Osteoblast (primary cell): ENCODE measurements at regions not wholly inside any gene's neighbourhood (a gene's known extent, or its start where the extent isn't known, plus 50 kb on each side); places are given as distances from the start of the nearest gene placed in this dataset.

Experiments
- DNase-seq: peaks from one replicate; pipeline ENCODE4 v3.0.0; 2011; ENCODE audit warnings: low spot score, mixed read lengths; ENCODE audit not compliant: insufficient read length; ENCODE audit errors: missing footprints
- H2AFZ ChIP-seq: 2 replicates; pipeline ENCODE4 v1.6.0; 2011; ENCODE audit warnings: mild to moderate bottlenecking, low read length
- H3K27ac ChIP-seq: 2 replicates; pipeline ENCODE4 v1.5.1; 2011; ENCODE audit warnings: mild to moderate bottlenecking, low read depth, low read length, moderate library complexity
- H3K27me3 ChIP-seq: 2 replicates; pipeline ENCODE4 v1.6.0; 2012; ENCODE audit warnings: mild to moderate bottlenecking, control low read depth, inconsistent platforms, low read length, moderate library complexity; ENCODE audit not compliant: insufficient read depth
- H3K36me3 ChIP-seq: 2 replicates; pipeline ENCODE4 v1.5.1; 2011; ENCODE audit warnings: mild to moderate bottlenecking, low read length, control low read depth, moderate library complexity; ENCODE audit not compliant: insufficient read depth
- H3K4me1 ChIP-seq: 2 replicates; pipeline ENCODE4 v1.5.1; 2011; ENCODE audit warnings: mild to moderate bottlenecking, low read length, control low read depth, moderate library complexity; ENCODE audit not compliant: insufficient read depth
- H3K4me2 ChIP-seq: 2 replicates; pipeline ENCODE4 v1.6.0; 2011; ENCODE audit warnings: mild to moderate bottlenecking, low read length; ENCODE audit not compliant: insufficient read depth
- H3K4me3 ChIP-seq: fragments of 200-600 bp; sonication (generic); 3 replicates; pipeline ENCODE4 v1.5.1; 2012; ENCODE audit warnings: mild to moderate bottlenecking, low read length, inconsistent platforms; ENCODE audit not compliant: insufficient read depth
- H3K79me2 ChIP-seq: 2 replicates; pipeline ENCODE4 v1.6.0; 2012; ENCODE audit warnings: mild to moderate bottlenecking, low read length, control low read depth, inconsistent platforms; ENCODE audit not compliant: insufficient read depth
- H3K9me3 ChIP-seq: 2 replicates; pipeline ENCODE4 v1.5.1; 2011; ENCODE audit warnings: low read depth, low read length, control low read depth
- H4K20me1 ChIP-seq: 2 replicates; pipeline ENCODE4 v1.6.0; 2012; ENCODE audit warnings: mild to moderate bottlenecking, low read length, control low read depth; ENCODE audit not compliant: insufficient read depth
- CTCF ChIP-seq: IDR thresholded peaks from 2 replicates; pipeline ENCODE4 v1.5.1; 2011; ENCODE audit warnings: mild to moderate bottlenecking, low read depth, low read length, moderate library complexity; ENCODE audit errors: extremely low read depth

- Histone ChIP-seq H3K4me1 (no peaks in the 10 kb centered on the region), H3K36me3 (no peaks in the 10 kb centered on the region), H3K4me3 (no peak overlapping the region), H3K27me3 (no peaks in the 10 kb centered on the region), H4K20me1 (no peaks in the 10 kb centered on the region), H3K4me2 (no peak overlapping the region), H3K27ac (no peak overlapping the region), H3K9me3 (no peaks in the 10 kb centered on the region), H3K79me2 (no peaks in the 10 kb centered on the region), H2AFZ (no peak overlapping the region)
- no peak for TF ChIP-seq CTCF
- no peak for DNase-seq
These were observed 837.6 kb downstream of the HACE1 start for GRCh38 chr6:104022126-104022525.

DNA sequence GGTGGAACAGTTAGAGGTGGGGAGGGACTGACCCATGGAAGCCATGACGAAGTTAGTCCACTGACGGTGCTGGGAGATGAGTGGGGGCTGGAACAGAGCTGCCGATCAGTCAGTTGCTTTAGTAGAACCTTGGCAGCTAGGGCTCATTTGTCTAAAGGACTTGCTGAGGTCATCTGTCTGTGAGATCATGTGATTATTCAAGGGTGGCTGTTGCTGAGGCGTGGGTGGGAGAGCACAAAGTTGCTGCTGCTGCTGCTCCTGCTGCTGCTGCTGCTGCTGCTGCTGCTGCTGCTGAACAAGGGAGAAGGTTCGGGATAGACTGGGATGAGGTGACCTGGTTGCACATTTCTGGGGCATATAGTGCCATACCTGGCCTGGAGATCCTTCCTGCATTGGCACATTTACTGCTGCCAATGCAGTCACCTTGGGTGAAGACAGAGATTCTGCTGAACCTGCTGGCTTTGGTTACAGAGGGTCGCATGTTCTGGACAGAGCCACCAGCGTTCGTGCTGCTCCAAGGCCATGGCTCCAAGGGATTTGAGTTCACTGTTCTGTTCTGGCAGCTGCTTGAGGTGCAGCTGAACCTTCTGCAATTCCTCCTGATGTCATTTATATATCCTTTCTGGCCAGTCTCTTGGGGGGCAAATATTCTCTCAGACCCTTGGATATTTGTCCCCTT, 840.5 kb downstream of the HACE1 start:
- H3K27me3 ChIP-seq: no peaks in the 10 kb centered on the region
- H3K27ac ChIP-seq: no peak overlapping the region
- H3K4me3 ChIP-seq: no peak overlapping the region
- no peaks in the 10 kb centered on the region for H3K4me1 ChIP-seq
- no peaks in the 10 kb centered on the region for H4K20me1 ChIP-seq
- peaks cover 4% of the 10 kb centered on the region for H3K9me3 ChIP-seq
- no peaks in the 10 kb centered on the region for H3K79me2 ChIP-seq
- no peaks in the 10 kb centered on the region for H3K36me3 ChIP-seq
- DNase-seq: no peak
- TF ChIP-seq CTCF: no peak
- H2AFZ ChIP-seq: no peak overlapping the region
- no peak overlapping the region for H3K4me2 ChIP-seq

DNA sequence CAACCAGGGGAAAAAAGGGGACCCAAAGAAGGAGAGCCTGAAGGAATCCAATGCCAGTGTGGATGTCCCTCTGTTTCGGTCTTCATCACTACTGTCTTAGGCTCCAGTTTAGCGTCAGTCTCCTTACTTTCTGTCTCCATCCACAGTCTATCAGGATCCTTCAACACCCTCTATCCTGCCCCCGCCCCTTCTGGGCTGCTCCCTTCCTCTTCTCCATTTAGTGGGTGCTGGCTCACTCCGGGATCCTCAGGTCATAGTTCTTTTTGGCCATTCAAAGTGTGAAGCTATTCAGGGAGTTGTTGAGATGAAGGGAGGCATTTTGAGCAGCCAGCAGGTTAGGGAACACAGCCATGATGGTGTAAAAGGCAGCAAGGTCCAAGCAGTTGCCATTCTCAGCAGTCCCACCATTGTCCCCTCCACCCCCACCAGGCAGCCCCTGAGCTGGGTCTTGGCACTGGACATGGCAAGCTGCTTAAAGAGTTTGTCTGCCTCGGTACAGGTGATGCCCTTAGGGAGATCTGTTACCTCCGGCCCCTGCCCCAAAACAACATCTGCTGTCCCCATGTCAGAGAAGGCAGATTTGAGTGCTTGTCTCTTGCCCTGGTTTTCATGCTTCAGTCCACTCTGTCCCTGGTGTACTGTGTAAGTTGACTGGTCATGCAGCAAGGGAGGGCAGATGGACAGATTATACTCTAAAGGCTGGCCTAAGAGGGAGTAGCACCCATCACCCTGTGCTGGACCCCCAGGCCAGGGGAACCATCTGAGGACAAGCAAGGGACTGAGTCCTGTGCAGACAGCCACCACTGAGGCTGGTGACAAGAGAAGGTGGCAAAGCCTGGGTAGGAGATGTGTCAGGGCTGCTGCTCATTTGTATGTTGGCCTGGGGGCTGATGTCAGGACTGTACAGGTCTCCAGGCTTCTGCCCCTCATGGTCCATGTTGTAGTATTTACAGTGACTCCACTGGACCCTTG, 842.0 kb downstream of the HACE1 start:
- Histone ChIP-seq H3K79me2 (no peaks in the 10 kb centered on the region), H3K27ac (no peak overlapping the region), H4K20me1 (no peaks in the 10 kb centered on the region), H3K4me1 (no peaks in the 10 kb centered on the region), H3K36me3 (no peaks in the 10 kb centered on the region), H3K9me3 (peaks cover 4% of the 10 kb centered on the region), H3K4me2 (no peak overlapping the region), H3K4me3 (no peak overlapping the region), H2AFZ (no peak overlapping the region), H3K27me3 (no peaks in the 10 kb centered on the region)
- DNase-seq: no peak
- no peak for TF ChIP-seq CTCF
